HEK293 (cell line): ENCODE measurements at regions not wholly inside any gene's neighbourhood (a gene's known extent, or its start where the extent isn't known, plus 50 kb on each side); places are given as distances from the start of the nearest gene placed in this dataset.

Source experiments
- TCF7L2 ChIP-seq: IDR thresholded peaks from 2 replicates; pipeline ENCODE4 v1.6.1; 2011; ENCODE audit warnings: low read depth, mild to moderate bottlenecking, inconsistent platforms, low read length, moderate library complexity, borderline replicate concordance
- ZNF416 ChIP-seq: fragments of 450-650 bp; formaldehyde crosslinking; IDR thresholded peaks from 2 replicates; pipeline ENCODE4 v1.5.1; 2016; ENCODE audit warnings: missing biosample characterization, missing genetic modification characterization
- TF ChIP-seq, protein P1 (sequence below): fragments of 450-650 bp; formaldehyde crosslinking; IDR thresholded peaks from 2 replicates; pipeline ENCODE4 v1.5.1; 2016; ENCODE audit warnings: missing biosample characterization, missing genetic modification characterization

DNA sequence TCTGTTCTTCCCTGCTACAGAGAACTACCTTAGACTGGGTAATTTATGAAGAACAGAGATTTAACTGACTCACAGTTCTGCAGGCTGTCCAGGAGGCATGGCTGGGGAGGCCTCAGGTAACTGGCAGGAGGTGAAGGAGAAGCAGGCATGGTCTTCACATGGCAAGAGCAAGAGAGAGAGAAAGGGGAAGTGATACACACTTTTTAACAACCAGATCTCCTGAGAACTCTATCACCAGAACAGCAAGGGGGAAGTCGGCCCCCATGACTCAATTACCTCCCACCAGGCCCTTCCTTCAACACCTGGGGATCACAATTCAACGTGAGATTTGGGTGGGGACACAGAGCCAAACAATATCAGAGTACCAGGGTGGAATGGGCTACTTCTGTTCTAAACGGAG is 766.8 kb downstream of the TLE1 start:
- TF ChIP-seq, protein P1, sequence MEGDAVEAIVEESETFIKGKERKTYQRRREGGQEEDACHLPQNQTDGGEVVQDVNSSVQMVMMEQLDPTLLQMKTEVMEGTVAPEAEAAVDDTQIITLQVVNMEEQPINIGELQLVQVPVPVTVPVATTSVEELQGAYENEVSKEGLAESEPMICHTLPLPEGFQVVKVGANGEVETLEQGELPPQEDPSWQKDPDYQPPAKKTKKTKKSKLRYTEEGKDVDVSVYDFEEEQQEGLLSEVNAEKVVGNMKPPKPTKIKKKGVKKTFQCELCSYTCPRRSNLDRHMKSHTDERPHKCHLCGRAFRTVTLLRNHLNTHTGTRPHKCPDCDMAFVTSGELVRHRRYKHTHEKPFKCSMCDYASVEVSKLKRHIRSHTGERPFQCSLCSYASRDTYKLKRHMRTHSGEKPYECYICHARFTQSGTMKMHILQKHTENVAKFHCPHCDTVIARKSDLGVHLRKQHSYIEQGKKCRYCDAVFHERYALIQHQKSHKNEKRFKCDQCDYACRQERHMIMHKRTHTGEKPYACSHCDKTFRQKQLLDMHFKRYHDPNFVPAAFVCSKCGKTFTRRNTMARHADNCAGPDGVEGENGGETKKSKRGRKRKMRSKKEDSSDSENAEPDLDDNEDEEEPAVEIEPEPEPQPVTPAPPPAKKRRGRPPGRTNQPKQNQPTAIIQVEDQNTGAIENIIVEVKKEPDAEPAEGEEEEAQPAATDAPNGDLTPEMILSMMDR: no peak
- TF ChIP-seq ZNF416 (tag by site-specific recombination) (no peak), TCF7L2 (no peak)
